HG03103 (cell line): ENCODE measurements at regions not wholly inside any gene's neighbourhood (a gene's known extent, or its start where the extent isn't known, plus 50 kb on each side); places are given as distances from the start of the nearest gene placed in this dataset.

Experiments
- ATAC-seq: cut with Tn5 transposase; IDR thresholded peaks from one replicate; pipeline ENCODE4 v1.9.1; 2021; ENCODE audit warnings: low read depth; ENCODE audit not compliant: unreplicated experiment

DNA sequence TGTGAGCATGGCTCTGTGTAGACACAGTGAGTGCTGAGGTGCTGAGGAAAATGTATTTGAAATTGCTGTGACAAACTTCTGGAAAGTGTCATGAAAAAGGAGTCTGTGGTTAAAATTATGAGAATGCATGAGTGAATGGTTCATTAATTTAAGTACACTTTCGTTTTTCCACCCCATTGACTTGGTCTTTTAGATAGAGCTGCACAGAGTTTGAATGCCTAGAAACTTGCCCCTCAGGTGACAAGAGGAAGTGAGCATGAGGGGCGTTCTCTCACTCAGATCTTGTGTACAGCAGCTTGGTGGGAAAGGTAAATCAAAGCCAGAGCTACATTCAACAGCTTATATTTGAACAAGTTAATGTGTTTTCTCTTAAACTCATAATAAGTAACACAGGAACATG, 296.8 kb downstream of the WDR72 start:
- ATAC-seq: no peak

DNA sequence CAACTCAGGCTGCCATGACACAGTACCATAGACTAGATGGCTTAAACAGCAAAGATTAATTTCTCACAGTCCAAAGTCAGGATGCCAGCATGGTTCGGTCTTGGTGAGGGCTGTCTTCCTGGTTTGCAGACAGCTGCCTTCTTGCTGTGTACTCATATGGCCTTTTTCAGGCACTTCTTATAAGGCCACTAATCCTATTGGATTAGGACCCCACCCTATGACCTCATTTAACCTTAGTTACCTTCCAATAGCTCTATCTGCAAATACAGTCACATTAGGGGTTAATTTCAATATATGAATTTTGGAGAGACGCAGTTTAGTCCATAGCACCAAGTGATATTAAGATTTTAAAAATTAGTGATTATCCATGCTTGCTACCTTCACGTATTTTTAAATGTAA, 297.8 kb downstream of the WDR72 start:
- ATAC-seq: no peak

DNA sequence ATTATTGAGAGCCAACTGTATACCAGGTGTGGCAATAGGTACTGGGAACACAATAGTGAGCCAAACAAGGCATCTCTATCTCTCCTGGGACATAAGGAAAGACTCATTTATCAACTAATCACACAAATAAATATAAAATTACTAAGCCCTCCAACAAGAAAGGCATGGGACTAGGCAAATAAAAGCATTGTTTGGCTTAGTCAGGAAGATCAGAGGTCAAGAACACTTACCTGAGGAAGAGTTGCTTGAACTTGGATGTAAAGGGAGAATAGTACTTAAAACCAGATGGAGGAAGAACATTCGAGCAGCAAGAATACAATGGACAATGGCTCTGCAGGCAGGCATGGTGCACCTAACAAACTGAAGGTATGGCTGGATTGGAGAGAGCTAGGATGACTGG, 300.7 kb downstream of the WDR72 start:
- ATAC-seq: no peak

DNA sequence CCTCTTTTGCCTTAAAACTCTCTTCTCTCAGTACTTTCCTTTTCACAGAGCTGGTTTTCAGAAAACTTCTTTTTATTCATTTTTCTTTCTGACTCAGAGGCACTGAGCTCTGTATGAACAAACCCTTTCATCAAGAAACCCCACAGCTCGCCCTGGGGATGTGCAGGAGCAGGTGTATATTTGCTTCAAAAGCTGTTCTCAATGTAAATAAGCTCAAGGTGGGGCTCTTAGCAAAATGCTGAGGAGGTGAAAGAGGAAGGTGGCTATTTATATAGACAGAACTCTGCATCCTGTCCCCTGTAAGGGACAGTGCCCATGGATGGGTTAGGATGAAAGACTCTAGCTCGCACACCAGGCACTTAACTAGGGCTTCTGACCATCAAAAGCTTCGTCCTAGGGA, 302.0 kb downstream of the WDR72 start:
- no peak for ATAC-seq

DNA sequence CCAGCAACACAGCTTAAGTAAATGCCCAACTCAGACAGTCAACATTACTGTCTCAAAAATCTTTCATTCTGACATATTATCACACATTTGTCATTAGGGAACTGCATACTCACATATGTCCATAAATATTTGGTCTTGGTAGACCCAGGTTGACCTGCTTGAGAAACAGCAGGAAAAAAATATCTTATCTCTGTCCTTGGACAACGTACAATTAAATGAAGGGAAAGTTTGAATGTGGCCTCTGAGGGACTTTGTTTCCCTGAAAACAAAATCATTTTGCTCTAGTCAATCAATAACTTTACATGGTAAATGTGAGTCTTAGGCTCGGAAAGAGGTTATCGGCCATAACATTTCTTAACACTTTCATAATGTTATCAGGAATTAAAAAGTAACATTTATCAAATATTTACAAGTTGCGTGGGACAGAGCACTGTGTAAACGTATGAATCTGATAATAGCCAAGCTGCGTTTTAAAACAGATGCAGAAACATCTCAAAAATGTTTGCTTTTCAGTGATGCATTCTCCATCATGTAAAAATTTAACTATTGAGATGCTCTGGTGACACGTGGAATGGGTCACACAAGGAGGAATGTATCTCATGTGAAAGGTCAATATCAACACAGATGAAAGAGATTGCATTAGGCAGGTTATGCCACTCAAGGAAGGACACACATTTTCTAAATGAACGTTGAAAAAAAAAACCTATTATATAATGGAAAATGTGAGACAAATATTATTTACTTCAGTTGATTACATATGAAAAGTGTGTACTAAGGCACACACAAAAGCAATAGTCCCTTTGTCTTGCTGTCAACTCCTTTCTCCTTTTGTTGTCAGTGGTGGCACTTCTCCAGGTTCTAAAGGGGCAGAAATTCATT, 304.4 kb downstream of the WDR72 start:
- no peak for ATAC-seq

DNA sequence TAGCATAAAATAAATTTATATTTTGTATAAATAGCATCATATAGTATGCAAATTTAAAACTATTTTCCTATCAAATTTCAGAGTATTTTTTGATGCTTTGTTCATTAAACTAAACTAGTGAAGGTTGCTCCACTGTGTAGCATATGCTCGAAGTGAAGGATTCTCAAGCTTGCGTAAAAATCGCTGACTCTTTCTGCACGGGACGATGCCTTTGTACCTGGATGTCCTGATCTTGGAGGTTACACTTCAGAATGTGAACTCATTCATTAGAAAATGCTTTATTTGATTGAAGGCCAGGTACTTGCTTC, 305.0 kb downstream of the WDR72 start:
- ATAC-seq: no peak

DNA sequence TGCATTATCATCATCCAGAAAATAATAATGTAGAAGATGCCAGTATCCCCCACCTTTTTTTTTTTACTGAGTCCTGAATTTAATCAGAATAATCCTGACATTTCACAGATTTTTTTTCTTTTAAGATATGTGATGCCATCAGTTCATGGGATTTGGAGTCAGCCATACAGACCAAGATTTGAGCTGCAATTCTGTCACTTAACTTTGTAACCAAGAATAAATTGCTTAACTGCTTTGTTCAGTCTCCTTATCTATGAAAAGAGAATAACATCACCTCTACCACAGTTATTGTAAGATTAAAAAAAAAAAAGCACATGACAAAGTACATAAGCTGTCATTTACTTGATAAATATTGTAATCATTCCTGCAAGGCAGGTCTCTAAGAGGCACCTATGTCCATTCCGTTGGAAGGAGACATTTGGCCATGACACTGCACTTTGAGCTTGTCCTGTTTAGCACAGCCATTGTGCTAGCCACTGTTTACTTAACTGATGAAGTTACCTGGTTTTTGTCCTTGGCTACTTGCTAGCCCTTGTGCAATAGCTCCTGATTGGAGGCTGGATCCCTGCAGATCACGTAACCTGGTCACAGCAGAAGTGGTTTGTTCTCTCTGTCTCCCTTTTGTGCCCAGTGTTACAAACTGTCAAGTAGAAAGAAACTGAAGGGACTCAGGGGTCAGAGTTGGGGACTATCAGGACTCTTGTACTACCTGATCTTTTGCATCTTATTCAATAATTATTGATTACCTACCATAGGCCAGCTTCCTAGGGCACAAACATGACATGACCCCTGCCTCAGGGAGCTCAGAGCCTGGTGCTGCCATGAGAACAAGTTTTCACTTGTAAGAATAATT, 306.0 kb downstream of the WDR72 start:
- no peak for ATAC-seq

DNA sequence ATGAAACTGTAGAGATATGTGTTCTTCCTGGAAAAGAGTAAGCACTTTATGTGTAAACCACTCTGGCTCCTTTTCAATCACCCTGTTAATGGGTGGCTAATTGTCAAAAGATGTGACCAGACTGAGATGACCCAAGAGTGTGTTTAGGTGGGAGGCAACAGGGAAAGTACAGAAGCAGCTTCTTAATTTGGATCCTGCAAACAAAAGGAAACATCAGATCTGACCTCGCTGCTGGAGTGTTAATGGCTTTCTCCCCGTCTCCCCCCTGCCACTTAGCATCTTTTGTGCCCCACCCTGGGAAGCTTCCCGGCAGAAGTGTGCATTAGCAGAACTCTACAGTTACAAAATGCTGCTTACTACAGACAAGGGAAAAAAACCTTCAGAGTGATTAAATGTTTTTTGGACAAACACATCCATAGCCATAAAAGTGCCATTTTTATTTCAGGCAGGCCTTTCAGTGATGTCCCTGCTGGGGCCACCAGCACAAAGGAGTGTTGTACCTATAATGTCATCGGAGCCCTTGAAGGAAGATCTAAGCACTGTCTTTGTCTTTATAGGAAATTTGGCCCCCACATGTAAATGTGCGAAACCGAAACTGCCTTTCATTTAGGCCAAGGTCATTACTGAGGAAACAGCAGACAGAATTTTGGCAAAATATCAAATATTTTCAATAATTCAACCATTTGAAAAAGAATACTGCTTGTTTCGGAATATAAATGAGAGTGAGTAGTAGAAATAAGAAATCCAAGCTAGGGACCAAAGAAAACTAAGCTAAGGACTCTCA, 311.0 kb downstream of the WDR72 start:
- no peak for ATAC-seq

DNA sequence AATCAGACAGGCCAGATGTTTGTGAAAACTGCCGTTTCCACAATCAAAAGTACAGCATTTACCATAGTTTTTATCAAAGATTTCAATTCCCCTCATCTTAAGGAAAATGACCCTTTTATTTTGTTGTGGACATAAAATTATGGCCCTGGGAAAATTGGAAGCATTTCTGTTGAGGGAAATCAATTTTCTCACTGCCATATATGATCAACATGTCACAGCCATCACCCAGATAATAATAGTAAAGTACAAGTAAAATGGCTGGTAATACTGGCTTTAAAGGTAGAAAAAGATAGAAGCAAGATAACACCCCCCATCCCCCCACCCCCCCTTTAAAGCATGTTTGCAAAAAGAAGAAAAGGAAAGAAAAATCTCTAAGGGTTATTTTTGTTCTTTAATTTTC, 311.7 kb downstream of the WDR72 start:
- no peak for ATAC-seq

DNA sequence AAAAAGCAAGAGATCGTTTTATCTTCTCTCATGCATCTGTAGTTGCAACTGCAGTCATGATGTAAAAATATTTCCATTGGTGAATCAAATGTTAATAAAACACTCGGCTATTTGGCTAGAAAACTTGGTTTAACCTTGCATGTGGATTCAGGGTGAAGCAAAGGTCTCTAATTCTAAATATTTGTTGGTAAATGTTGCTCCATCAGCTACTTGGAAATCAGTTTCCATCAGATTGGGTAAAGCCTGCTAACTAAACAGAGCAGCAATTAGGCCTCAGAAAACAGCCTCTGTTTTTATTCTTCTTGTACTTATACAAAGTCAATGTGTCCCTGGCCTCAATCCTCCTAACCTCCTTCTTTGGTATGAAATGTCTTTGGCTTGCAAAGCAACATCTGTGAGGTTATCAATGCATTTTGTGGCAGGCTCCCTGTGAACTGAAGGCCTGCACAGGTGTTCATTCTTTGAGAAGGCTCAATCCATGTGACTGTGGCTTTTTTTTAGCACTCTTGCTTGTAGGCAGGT, 312.3 kb downstream of the WDR72 start:
- no peak for ATAC-seq

DNA sequence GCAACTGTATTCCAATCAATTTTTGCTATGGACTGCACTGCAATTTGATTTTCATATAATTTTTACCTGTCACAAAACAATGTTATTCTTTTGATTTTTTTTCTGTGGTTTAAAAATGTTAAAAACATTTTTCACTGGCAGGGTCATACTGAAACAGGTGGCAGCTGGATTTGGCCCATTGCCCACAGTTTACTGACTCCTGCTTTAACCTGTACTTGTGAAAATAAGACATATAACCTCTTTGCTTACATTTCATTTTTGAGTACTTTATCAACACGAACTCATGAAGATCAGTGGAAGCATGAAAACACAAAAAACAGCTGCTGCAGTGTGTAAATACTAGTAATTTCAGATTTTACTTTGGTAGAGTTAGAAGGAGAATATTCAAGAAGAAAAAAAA, 313.1 kb downstream of the WDR72 start:
- ATAC-seq: no peak

DNA sequence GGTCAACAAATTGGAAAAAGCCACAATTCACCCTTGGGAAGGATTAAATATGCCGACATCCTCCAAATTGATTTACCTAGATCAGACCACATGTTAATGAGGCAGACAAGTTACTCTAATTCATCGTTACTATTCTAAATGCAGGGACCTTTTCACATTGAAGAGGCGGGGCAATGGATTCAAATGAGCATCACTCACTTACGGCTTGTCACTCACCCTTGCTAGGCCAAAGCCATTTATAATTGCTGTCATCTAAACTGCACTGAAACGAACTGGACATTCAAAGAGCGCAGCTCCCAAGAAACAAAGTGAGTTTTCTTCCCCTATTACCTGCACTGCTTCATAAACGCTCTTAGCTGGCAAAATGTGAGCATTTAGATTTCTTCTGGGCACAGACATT, 313.9 kb downstream of the WDR72 start:
- no peak for ATAC-seq

DNA sequence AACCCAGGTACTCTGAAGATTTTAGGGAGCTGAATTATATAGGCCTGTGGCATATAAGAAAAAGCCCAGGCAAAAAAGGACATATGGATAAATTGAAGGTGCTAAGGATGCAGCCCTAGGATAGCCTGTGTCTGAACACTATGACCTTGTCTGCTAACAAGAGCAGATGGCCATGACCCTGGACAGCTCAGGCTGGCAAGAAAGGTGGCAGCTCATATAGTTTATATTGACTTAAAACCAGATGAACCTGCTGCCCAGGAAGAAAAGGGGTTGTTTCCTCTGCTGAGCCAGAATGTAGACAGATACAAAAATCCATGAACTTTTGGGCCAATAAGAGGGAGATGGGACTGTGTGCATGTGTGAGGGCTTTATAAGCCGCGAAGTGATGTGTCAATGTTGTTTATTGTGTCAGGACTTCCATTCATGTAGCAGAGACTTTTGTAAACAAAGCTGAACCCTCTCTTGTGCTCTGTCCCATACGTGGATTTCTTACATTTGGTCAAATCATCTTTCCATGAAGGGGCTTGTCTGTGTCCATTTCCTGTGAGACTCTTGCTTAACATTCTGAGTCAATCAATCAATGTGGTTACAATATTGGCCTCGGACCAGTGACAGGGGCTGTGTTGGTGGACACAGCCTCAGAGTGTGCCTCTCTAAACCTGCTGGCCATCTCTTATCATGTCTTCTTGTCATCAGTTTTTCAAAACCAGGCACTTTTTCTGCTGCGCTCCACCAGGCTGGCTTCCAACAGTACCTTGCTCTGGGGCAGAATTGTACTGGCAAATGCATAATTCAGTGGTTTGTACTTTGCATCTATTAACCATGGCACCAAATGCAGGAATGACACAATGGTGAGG, 321.2 kb downstream of the WDR72 start:
- no peak for ATAC-seq

DNA sequence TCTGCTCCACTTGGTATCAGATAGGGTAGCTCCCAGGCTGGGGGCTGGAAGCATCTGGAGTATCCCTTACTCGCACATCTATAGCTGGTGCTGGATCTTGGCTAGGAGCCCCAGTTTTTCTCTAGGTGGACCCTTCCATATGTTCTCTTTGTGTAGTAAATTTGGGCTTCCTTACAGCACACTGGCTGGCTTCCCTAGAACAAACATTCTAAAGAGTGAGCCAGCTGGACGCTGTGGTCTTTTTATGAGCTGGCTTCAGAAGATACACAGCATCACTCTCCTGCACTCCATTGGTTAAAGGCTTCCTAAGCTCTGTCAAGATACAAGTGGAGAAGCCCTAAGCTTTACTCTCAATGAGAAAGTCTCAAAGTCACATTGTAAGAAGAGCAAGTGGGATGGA, 322.1 kb downstream of the WDR72 start:
- no peak for ATAC-seq

DNA sequence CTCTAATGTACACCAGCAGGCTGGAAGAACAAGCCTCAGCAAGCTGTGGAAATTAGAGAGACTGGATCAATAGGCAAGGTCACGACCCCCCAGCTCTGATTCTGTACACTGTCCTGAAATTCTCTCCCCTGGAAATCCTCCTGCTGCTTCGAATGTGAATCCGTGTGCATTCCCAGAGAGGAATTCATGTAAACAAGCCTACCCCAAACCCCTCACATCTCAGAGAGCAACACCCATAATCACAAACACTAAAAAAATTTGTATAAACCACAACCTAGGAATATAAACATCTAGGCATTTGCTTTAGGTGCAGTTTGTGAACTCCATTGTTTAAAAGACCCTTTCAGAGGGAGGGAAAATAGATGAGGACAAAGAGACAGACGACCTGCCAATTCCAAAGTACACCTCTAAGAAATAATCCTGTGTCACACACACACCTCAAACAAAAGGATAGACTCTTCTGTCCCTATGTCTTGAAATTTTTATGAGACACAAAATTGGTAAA, 325.2 kb downstream of the WDR72 start:
- ATAC-seq: no peak

DNA sequence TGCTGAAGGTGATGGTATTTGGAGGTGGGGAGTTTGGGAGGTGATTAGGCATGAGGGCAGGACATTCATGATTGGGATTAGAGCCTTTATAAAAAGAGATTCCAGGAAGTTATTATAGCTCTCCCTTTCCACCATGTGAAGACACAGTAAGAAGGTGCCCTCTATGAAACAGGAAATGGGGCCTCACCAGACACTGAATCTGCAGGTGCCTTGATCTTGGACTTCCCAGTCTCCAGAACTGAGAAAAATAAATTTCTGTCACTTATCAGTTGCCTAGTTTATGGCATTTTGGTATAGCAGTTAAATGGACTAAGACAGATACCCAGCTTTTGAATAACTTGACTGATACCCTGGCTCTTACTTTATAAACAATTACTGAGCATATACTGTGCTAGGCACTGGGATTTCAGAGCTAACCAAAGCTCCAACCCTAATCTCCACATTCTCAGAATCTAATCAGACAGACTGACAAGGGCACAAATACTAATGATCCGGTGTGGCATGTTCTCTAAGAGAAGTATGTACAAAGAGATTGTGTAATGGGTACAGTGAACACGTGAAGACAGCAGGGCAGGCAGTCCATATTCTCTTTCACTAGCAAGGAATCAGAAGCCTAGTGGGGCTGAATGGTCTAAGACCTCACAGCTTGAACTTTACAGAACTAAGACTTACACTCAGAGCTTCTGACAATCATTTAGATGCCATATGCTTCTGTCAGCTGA, 343.1 kb downstream of the WDR72 start:
- no peak for ATAC-seq

DNA sequence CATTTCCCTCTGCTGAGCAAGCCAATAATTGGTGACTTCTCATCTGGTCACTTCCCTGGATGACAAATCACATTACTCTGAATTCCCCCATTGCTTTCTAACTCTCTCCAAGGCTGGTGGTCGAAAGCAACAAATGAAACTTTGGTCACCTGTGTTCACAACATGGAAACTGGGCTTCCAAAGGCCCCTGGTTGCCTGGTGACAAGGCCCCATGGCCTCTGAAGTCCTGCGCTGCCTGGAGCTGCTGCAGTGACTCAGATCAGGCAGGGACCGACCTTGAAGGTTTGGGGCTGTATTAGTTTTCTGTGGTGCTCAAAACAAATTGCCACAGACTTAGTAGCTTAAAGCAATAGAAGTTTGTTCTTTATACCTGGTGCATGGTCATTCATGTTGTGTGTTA, 345.3 kb downstream of the WDR72 start:
- no peak for ATAC-seq

DNA sequence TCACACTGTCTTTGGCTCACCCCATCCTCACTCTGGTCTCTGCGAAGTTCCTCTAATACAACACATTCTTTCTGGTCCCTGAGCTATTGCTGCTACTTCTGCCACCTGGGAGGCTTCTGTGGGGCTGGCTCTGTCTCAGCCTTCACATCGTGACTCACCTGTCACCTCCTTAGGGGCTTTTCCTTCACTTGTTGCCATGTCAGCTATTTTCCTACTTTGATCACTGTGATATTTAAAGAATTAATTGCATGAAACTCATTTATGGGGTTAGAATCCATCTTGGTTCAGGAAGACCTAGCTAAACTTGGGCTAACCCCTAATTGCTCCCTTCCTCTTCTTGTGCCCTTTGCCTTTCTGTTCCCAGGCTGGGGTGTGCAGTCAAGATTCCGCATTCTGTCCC, 346.9 kb downstream of the WDR72 start:
- no peak for ATAC-seq

DNA sequence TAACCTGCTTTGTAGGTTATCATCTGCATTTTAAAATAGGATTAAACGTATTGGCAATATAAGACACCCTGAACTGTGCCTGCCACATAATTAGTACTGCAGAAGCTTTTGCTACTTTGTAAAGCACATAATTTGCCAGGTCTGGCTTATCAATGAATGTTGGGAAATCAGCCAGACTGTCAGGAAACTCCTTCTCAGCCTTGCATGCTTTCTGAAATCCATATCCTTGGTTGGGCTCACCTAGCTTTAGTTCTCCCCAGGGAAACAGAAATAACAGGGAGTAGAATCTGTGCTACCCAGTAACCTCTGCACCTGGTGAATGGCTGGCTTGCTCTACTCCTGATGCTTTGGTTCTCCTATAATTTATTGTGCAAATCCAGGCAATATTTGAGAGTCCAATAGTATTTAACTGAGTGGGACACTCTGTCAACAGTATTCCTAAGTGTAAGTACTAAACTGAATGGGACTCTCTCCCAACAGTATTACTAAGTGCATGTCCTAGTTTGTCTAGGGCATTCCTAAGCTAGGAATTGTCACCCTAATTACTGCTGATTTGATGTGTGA, 354.5 kb downstream of the WDR72 start:
- no peak for ATAC-seq
